NCI-H2081 treated with DMSO at 0.1 percent for 48 hours (cell line): ENCODE measurements at regions not wholly inside any gene's neighbourhood (a gene's known extent, or its start where the extent isn't known, plus 50 kb on each side); places are given as distances from the start of the nearest gene placed in this dataset.
"Not testable (repeated sequence)": the region's sequence is repeated elsewhere in the genome, so short reads cannot be mapped to it uniquely, and the experiment has no call there.

Source experiments
- DNase-seq: peaks from one replicate; lab custom pipeline; 2025; lab: John Stamatoyannopoulos, UW

- DNase-seq: no peak
These were observed 113.4 kb downstream of the FAM50B start for GRCh38 chr6:3962291-3963280.

GRCh38 chr6:3963426-3963825, 114.3 kb downstream of the FAM50B start:
- DNase-seq: no peak

DNA sequence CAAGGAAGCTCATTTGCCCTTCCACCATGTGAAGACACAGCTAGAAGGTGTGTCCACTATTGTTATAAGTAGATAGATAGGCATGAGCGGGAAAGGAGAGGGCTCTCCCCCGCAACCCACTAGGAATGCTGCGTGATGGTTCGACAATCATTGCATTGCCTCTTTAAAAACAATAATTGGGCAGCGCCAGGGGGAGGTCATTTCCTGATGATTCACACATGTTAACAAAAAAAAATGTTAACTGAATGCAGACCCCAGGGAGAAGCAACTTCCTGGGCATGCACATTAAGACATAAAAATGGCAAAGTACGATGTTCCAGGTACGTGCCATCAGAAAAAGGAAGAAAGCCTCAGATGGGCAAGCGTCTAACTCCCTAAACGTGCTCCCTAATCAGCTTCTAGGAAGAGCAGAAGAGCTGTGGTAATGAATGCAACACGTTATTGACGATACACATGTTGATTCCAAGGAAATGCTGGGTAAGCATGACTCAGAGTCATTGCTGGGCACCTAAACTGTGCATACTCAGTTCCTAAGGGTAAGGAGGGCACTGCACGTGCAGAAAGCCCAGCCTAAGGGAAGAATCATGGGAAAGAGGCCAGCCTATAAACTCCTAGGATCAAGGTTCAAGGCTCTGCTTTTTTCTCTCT, 113.7 kb downstream of the FAM217A start:
- no peak for DNase-seq

GRCh38 chr6:3966426-3966825, 112.5 kb downstream of the FAM217A start:
- no peak for DNase-seq

DNA sequence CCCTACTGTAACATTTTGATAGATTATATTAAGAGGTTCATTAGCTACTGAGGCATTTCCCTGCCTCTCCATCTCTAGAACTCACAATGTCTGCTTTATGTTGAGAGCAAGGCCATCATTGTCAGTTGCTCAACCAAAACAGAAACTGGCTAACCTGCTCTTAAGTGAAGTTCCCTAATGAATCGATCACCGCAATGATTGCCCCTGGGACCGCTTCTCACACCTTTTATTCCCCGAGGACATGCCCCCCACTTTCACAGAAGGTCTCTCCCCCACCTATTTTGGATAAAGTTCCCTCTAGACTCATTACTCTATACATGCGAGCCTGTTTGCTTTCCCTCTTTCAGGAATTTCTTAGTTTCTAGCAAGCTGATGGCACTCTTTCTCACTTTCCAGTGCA, 108.8 kb downstream of the FAM217A start:
- no peak for DNase-seq

DNA sequence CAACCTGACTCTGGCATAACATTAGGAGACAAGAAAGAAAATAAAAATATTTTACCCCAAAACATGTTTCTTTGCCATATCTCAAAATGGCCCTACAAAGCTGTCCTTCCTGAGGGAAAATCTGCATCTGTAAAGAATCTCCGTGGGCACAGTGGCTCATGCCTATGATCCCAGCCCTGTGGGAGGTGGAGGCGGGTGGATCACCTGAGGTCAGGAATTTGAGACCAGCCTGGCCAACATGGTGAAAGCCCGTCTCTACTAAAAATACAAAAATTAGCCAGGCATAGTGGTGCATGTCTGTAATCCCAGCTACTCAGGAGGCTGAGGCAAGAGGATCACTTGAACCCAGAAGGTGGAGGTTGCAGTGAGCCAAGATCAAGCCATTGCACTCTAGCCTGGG, 105.8 kb downstream of the FAM217A start:
- not testable (repeated sequence) for DNase-seq

- DNase-seq: no peak
These were observed 100.8 kb downstream of the FAM217A start for GRCh38 chr6:3977875-3978711.

DNA sequence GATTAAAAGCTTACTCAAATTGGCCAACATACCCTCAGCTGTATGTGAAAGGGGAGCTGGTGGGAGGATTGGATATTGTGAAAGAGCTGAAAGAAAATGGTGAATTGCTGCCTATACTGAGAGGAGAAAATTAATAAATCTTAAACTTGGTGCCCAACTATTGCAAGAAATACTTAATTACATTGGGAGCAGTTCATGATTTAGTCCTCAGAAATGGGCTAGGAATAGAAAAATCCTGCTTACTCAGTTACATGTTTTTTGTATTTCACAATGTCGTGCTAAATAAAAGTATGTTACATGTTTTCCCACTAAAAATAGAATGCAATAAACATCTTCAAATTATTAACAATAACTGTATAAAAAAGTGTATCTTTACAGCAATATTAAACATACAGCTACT, 100.0 kb downstream of the FAM217A start:
- not testable (repeated sequence) for DNase-seq

- DNase-seq: no peak
These were observed 97.0 kb downstream of the FAM217A start for GRCh38 chr6:3981917-3982316.

DNA sequence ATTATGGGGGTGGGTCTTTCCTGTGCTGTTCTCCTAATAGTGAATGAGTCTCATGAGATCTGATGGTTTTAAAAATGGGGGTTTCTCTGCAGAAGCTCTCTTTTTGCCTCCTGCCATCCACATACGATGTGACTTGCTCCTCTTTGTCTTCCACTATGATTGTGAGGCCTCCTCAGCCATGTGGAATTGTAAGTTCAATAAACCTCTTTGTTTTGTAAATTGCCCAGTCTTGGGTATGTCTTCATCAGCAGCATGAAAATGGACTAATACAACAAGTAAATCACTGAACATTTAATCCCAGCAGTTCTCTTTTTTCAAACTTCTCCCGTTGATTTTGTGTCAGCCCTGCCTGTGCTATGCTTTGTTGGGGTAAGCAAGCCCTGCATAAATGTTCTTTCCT, 95.2 kb downstream of the FAM217A start:
- no peak for DNase-seq

DNA sequence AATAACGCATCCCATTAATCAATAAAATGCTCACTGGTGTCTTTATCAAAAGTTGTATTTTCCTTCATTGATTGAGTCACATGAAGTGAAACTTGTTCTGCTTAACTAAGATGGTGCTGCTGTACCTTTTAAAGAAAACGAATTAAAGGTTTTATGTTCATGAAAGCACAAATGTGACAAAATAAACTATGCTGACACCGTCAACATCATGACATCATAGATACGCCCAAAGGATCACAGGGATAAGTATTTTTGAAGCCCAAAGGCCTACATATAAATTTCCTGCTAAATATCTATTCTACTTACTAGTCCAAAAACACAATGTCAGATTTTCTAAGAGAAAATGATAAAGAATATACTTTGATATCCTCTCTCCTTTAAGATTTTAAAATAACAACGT, 94.4 kb downstream of the FAM217A start:
- DNase-seq: no peak

GRCh38 chr6:3986241-3986640, 92.7 kb downstream of the FAM217A start:
- DNase-seq: no peak

GRCh38 chr6:3987053-3987452, 91.9 kb downstream of the FAM217A start:
- no peak for DNase-seq

GRCh38 chr6:3987576-3987975, 91.4 kb downstream of the FAM217A start:
- DNase-seq: no peak

DNA sequence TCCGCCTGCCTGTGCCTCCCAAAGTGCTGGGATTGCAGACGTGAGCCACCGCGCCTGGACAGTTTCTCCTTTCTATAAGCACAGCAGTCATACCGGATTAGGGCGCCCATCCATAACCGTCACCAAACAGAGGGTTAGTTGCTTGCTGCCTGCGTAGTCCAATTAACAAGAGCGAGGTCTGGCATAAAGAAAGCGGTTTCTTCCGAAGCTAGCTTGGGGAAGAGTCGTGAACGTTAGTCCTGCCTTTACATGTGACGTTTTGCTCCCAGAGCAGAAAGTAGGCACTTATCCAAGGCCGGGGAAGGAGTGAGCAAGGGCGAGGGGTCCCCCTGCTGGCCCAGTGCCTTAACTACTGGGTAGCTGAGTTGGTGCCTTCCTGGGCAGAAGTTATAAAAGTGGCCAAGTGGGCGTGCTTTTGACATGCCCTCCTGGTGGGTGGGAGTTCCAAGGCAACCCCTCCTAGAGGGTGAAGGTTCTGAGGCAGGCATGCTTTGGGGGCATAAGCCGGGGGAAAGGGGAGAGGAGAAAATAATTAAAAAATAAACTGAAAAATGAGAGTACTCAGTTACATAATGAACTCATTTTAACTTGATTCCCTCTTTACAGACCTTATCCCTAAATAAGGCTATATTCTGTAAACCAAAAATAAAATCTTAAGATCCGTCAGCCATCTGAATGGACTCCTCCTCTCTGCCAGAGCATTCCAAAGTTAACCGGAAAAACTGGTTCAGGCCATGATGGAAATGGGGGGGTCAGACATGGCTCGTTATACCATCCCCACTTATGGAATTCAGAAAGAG, 88.0 kb downstream of the FAM217A start:
- peak; percentile 60 for DNase-seq

DNA sequence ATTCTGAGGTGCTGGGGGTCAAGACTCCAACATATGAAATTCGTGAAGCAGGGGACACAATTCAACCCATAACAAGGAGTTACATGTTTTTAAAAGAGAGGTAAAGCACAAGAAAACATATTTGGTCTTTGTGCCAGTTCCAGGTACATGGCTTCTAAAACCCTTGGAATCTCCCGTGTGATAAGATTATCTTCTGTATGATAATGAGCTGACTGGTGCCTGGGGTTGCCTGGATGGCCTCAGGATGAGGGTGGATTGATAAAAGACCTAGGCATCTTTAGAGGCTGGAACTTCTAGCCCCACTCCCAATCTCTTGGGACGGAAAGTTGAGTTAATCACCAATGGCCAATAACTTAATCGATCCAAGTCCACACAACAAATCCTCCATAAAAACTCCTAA, 87.0 kb downstream of the FAM217A start:
- no peak for DNase-seq

- DNase-seq: no peak
These were observed 82.6 kb downstream of the FAM217A start for GRCh38 chr6:3996349-3996748.

GRCh38 chr6:3997177-3997770, 81.7 kb downstream of the FAM217A start:
- DNase-seq: no peak

DNA sequence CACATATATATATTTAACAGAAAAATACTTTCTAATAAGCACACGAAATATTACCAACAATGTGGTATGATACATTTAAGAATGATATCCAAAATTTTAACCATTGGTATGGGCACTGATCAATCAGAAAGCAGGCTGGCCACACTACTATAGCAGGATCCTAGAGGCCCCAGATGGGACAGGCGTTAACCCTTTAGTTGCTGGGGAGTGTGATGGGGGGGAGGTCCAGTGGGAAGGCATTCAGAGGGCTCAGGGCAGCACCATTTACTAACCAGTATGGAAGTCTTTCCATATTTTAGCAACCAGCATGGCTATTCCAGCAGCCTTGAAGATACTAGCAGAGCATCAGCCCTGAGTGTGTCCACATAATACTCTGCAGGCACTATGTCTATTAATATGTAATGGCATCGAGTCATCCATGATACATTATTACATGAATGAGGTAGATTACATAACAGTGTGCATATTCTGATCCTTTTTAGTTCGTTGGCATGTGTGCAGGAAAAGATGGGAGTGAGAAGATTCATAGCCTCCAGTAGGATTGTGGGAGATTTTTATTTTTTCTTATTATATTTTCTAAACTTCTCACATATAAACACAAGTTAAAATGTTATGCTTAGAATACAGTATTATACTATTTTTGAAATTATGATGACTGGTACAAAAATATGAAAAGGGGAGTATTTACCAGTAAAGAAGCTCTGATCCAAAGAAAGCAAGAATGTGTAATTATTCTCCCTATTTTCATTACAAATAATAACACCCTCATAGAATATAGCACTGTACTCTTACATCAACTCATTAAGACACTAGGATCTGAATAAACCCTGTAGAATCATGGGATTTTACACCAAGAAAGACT, 78.9 kb downstream of the FAM217A start:
- DNase-seq: no peak

GRCh38 chr6:4004249-4004648, 74.7 kb downstream of the FAM217A start:
- DNase-seq: no peak
